Esophagus (tissue), 2 donors: ENCODE measurements at regions not wholly inside any gene's neighbourhood (a gene's known extent, or its start where the extent isn't known, plus 50 kb on each side); places are given as distances from the start of the nearest gene placed in this dataset.
"Not testable (repeated sequence)": the region's sequence is repeated elsewhere in the genome, so short reads cannot be mapped to it uniquely, and the experiment has no call there.

Source experiments
- H3K27ac ChIP-seq, 2 donors: one replicate each; pipeline ENCODE4 v1.5.1; 2013; ENCODE audit warnings: low read depth in 2 of 2, mild to moderate bottlenecking in 2 of 2, inconsistent platforms in 1 of 2, low read length in 1 of 2, moderate library complexity in 1 of 2
- H3K27me3 ChIP-seq, 2 donors: one replicate each; pipeline ENCODE4 v1.6.1; 2013; ENCODE audit warnings: low read length in 2 of 2, control low read depth in 1 of 2, mild to moderate bottlenecking in 1 of 2; ENCODE audit not compliant: insufficient read depth in 2 of 2, control insufficient read depth in 1 of 2
- H3K36me3 ChIP-seq, 2 donors: one replicate each; pipeline ENCODE4 v1.6.1; 2013; ENCODE audit warnings: low read length in 1 of 2; ENCODE audit not compliant: control insufficient read depth in 2 of 2, insufficient read depth in 2 of 2
- H3K4me1 ChIP-seq, 2 donors: one replicate each; pipeline ENCODE4 v1.6.1; 2013; ENCODE audit warnings: low read length in 1 of 2; ENCODE audit not compliant: control insufficient read depth in 2 of 2, insufficient read depth in 2 of 2
- H3K4me3 ChIP-seq, 2 donors: one replicate each; pipeline ENCODE4 v1.5.1; 2013; ENCODE audit warnings: low read length in 2 of 2, mild to moderate bottlenecking in 2 of 2, low read depth in 1 of 2, moderate library complexity in 1 of 2
- H3K9me3 ChIP-seq, 2 donors: one replicate each; pipeline ENCODE4 v1.6.1; 2013; ENCODE audit warnings: mild to moderate bottlenecking in 2 of 2, low read depth in 1 of 2, low read length in 1 of 2, moderate library complexity in 1 of 2; ENCODE audit not compliant: control insufficient read depth in 2 of 2, insufficient read depth in 1 of 2
- WGBS, 2 donors: extraction: QIAGEN DNeasy Blood & Tissue Kit; methylation state at CpG; one replicate each; pipeline ENCODE4 v1.1.7; 2013; 5-methylcytosine and 5-hydroxymethylcytosine counted together
- donor health status: healthy with polysubstance abuse.
- donor health status: Bipolar disorder and iron deficiency.

GRCh38 chr10:52400562-52400961 is 86.5 kb downstream of the DKK1 start:
- Histone ChIP-seq H3K36me3 (no peaks in the 10 kb centered on the region), H3K4me3 (no peak overlapping the region), H3K27me3 (no peaks in the 10 kb centered on the region), H3K9me3 (peaks cover 0 to 5% of the 10 kb centered on the region in 2 donors), H3K27ac (no peak overlapping the region), H3K4me1 (no peaks in the 10 kb centered on the region)
- 52 to 53% methylated on average over 1 of the region's 1 CpG for WGBS, 2 donors

- 78 to 85% methylated on average over 3 of the region's 3 CpGs for WGBS, 2 donors
- H3K27ac ChIP-seq, H3K27me3 ChIP-seq, H3K4me3 ChIP-seq, H3K9me3 ChIP-seq, H3K36me3 ChIP-seq, H3K4me1 ChIP-seq: not testable (repeated sequence)
These were observed 89.7 kb downstream of the DKK1 start for GRCh38 chr10:52403801-52404200.

DNA sequence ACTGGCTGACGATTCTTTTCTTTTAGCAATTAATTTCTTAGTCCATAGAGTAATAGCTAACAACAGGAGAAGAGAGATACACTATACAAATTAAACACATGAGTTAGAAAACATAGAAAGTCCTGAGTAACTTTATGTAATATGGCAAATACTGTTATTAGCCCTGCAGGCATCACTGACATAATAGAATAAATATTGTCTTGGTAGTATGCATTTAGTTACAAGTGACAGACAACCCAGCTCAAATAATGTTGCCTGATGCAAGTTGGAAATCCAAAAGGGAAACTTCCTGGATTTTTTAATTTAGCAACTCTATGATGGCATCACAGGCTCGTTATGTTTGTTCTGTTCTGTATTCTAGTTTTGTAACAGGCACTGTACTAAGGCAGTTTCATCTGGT is 95.1 kb downstream of the DKK1 start:
- WGBS, 2 donors = 51 to 52% methylated on average over 2 of the region's 2 CpGs
- Histone ChIP-seq H3K36me3 (no peaks in the 10 kb centered on the region), H3K4me3 (no peak overlapping the region), H3K9me3 (no peaks in the 10 kb centered on the region), H3K27ac (no peak overlapping the region), H3K27me3 (no peaks in the 10 kb centered on the region), H3K4me1 (no peaks in the 10 kb centered on the region)

DNA sequence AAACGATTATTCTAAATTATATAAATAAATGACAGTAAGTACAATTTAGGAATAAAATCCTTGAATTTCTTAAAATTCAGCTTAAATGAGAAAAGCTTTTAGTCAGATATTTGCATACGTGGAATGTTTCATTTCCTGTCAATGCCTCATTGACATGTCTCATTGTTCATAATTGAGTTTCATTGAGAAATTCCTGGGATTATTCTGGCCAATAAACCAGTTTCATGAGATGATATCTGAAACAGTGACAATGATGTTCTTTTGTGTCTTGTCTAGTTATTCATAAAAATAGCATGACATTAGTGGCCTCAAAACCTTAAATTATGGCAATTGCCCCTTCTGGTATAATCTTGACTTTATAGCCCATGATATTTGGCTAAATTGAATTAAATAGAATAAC is 95.8 kb downstream of the DKK1 start:
- Histone ChIP-seq H3K4me1 (no peaks in the 10 kb centered on the region), H3K36me3 (no peaks in the 10 kb centered on the region)
- WGBS, 2 donors = 82 to 86% methylated on average over 2 of the region's 2 CpGs

GRCh38 chr10:52410916-52411315 is 96.8 kb downstream of the DKK1 start:
- Histone ChIP-seq H3K4me1 (no peaks in the 10 kb centered on the region), H3K4me3 (no peak overlapping the region), H3K36me3 (no peaks in the 10 kb centered on the region), H3K27ac (no peak overlapping the region), H3K27me3 (no peaks in the 10 kb centered on the region), H3K9me3 (no peaks in the 10 kb centered on the region)
- WGBS, 2 donors = 86 to 90% methylated on average over 21 of the region's 21 CpGs

More for the DNA sequence above, 95.8 kb downstream of the DKK1 start:
- no peaks in the 10 kb centered on the region for H3K9me3 ChIP-seq
- H3K27ac ChIP-seq = no peak overlapping the region
- H3K27me3 ChIP-seq = no peaks in the 10 kb centered on the region
- H3K4me3 ChIP-seq = no peak overlapping the region

- H3K4me1 ChIP-seq = no peaks in the 10 kb centered on the region
- no peak overlapping the region for H3K4me3 ChIP-seq
- no peak overlapping the region for H3K27ac ChIP-seq
- no peaks in the 10 kb centered on the region for H3K36me3 ChIP-seq
- H3K9me3 ChIP-seq = no peaks in the 10 kb centered on the region
- no peaks in the 10 kb centered on the region for H3K27me3 ChIP-seq
These were observed 105.2 kb downstream of the DKK1 start for GRCh38 chr10:52419281-52419680.

DNA sequence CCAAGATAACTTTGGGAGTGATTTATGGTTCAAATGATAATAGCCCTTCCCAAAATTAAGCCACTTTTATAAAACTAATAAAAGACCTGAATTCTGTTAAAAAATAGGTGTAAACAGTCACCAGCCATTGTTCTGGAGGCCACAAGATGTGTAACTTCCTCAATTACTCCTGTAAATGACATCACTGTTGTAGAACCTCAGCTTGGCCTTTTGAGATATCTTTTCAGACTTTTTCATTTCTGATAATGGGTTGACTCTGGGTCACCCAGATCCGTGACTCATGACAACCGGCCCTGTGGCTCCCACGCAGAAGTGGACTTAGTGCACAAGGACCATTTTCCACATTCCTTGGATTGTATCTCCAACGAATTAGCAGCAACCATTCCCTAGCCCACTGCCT is 106.6 kb downstream of the DKK1 start:
- WGBS, 2 donors = 80 to 90% methylated on average over 4 of the region's 4 CpGs
- Histone ChIP-seq H3K4me1 (no peaks in the 10 kb centered on the region), H3K9me3 (no peaks in the 10 kb centered on the region)

DNA sequence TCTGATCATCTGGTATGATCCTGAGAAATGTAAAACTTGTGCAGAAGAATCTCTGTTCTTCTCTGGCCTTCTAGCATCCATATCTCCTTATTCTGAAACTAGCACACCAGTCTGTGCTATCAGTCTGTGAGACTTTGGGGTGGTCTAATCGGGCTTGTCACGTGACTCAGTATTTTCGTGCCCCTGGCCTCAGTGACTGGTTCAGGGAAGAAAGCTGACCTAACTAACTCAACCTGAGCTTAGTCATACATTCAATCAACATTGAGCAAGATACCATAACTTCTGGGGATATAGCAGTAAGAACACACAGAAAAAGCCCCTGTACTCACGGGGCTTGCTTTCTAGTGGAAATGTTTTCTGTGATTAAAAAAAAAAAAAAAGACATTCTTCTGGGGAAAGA is 109.3 kb downstream of the DKK1 start:
- WGBS, 2 donors = 81 to 84% methylated on average over 4 of the region's 4 CpGs
- Histone ChIP-seq H3K27ac (no peak overlapping the region), H3K9me3 (no peaks in the 10 kb centered on the region)

More for the DNA sequence above, 106.6 kb downstream of the DKK1 start:
- Histone ChIP-seq H3K36me3 (no peaks in the 10 kb centered on the region), H3K27ac (no peak overlapping the region), H3K4me3 (no peak overlapping the region), H3K27me3 (no peaks in the 10 kb centered on the region)

DNA sequence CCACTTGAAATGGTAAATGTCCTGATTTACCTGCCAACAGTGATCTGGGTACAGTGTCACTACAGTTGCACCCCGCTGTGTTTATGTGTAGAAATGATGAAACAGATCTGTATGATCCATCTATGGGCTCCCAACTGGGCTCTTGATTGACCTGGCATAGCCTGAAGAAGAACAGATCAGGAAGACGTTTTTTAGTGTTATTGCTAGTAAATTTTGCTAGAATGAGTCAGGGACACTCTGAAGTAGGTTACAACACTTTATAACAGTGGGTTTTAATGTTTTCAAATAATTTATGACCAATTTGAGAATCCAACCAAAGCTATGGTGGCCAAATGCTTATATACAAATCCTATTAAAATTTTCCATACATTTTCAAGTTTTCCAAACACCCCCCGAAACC is 110.3 kb downstream of the DKK1 start:
- Histone ChIP-seq H3K36me3 (no peaks in the 10 kb centered on the region), H3K27me3 (no peaks in the 10 kb centered on the region), H3K4me1 (no peaks in the 10 kb centered on the region), H3K4me3 (no peak overlapping the region), H3K27ac (no peak overlapping the region), H3K9me3 (no peaks in the 10 kb centered on the region)
- WGBS, 2 donors = 68 to 76% methylated on average over 3 of the region's 3 CpGs

More for the DNA sequence above, 109.3 kb downstream of the DKK1 start:
- Histone ChIP-seq H3K4me1 (no peaks in the 10 kb centered on the region), H3K4me3 (no peak overlapping the region), H3K36me3 (no peaks in the 10 kb centered on the region), H3K27me3 (no peaks in the 10 kb centered on the region)

GRCh38 chr10:52434734-52435133 is 120.7 kb downstream of the DKK1 start:
- H3K27me3 ChIP-seq = no peaks in the 10 kb centered on the region
- no peak overlapping the region for H3K27ac ChIP-seq
- H3K4me1 ChIP-seq = no peaks in the 10 kb centered on the region
- no peaks in the 10 kb centered on the region for H3K9me3 ChIP-seq
- H3K36me3 ChIP-seq = no peaks in the 10 kb centered on the region
- H3K4me3 ChIP-seq = no peak overlapping the region
- 90 to 91% methylated on average over 11 of the region's 11 CpGs for WGBS, 2 donors
